ENCODE measurements at regions not wholly inside any gene's neighbourhood (a gene's known extent, or its start where the extent isn't known, plus 50 kb on each side); places are given as distances from the start of the nearest gene placed in this dataset.

- no peak for TF ChIP-seq CTCF (IDR thresholded peaks at IDR 0.05)
- H3K36me3 ChIP-seq (ENCODE audit: control insufficient read depth, insufficient read depth, low read length): no peaks in the 10 kb centered on the region
- no peaks in the 10 kb centered on the region for H3K27me3 ChIP-seq (ENCODE audit: control insufficient read depth, insufficient read depth, low read length)
- H3K4me3 ChIP-seq (ENCODE audit: low read depth, low read length): no peak overlapping the region
- no peak overlapping the region for H3K27ac ChIP-seq
- H3K4me2 ChIP-seq (ENCODE audit: low read length): no peak overlapping the region
- no peaks in the 10 kb centered on the region for H3K9me3 ChIP-seq (ENCODE audit: control insufficient read depth, low read length)
- no peak overlapping the region for H2AFZ ChIP-seq
- no peaks in the 10 kb centered on the region for H3K4me1 ChIP-seq
- H3K79me2 ChIP-seq: no peaks in the 10 kb centered on the region
- H3K9ac ChIP-seq: no peak overlapping the region
These were observed 134.9 kb upstream of the HSD17B12 start for GRCh38 chr11:43545610-43546009.

- H3K4me1 ChIP-seq: no peaks in the 10 kb centered on the region
- no peaks in the 10 kb centered on the region for H3K9me3 ChIP-seq (ENCODE audit: control insufficient read depth, low read length)
- H3K9ac ChIP-seq: no peak overlapping the region
- H3K4me3 ChIP-seq (ENCODE audit: low read depth, low read length): no peak overlapping the region
- H3K27me3 ChIP-seq (ENCODE audit: control insufficient read depth, insufficient read depth, low read length): no peaks in the 10 kb centered on the region
- no peak for TF ChIP-seq CTCF (IDR thresholded peaks at IDR 0.05)
- no peaks in the 10 kb centered on the region for H3K79me2 ChIP-seq
- H3K27ac ChIP-seq: no peak overlapping the region
- no peak overlapping the region for H3K4me2 ChIP-seq (ENCODE audit: low read length)
- H3K36me3 ChIP-seq (ENCODE audit: control insufficient read depth, insufficient read depth, low read length): no peaks in the 10 kb centered on the region
- peak overlapping the region; percentile 58 for H2AFZ ChIP-seq
These were observed 133.7 kb upstream of the HSD17B12 start for GRCh38 chr11:43546561-43547429.

GRCh38 chr11:43547430-43547831 lies 133.1 kb upstream of the HSD17B12 start:
- H3K27me3 ChIP-seq (ENCODE audit: control insufficient read depth, insufficient read depth, low read length): no peaks in the 10 kb centered on the region
- H3K4me1 ChIP-seq: no peaks in the 10 kb centered on the region
- no peak overlapping the region for H3K4me3 ChIP-seq (ENCODE audit: low read depth, low read length)
- no peak overlapping the region for H3K9ac ChIP-seq
- H3K4me2 ChIP-seq (ENCODE audit: low read length): no peak overlapping the region
- no peak overlapping the region for H3K27ac ChIP-seq
- TF ChIP-seq CTCF (IDR thresholded peaks at IDR 0.05): no peak
- H3K79me2 ChIP-seq: no peaks in the 10 kb centered on the region
- no peaks in the 10 kb centered on the region for H3K36me3 ChIP-seq (ENCODE audit: control insufficient read depth, insufficient read depth, low read length)
- peak overlapping the region; percentile 58 for H2AFZ ChIP-seq
- H3K9me3 ChIP-seq (ENCODE audit: control insufficient read depth, low read length): no peaks in the 10 kb centered on the region

DNA sequence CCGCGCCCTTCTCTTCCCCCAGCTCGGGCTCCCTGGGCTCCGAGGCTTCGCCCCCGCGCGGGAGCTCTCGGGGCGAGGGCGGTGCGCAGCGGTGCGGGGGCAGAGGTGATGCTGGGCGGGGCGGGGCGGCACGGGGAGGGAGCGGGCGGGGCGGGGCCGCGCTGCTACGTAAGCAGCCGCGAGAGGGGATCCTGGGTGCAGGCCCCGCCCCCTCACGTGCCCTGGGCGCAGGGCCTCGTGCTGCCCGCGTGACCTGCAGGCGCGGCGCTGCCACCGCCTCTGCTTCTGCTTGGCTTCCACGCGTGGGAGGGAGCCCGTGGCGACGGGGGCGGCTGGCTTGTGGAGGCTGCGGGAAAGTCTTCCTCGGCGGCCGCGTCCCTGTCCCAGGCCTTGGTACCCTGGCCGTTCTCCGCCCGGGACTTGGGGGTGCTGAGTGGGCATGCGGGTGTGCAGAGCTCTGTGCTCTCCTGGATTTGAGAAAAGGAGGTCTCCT lies 132.6 kb upstream of the HSD17B12 start:
- H3K27me3 ChIP-seq (ENCODE audit: control insufficient read depth, insufficient read depth, low read length): no peaks in the 10 kb centered on the region
- no peaks in the 10 kb centered on the region for H3K36me3 ChIP-seq (ENCODE audit: control insufficient read depth, insufficient read depth, low read length)
- no peak for TF ChIP-seq CTCF (IDR thresholded peaks at IDR 0.05)
- no peaks in the 10 kb centered on the region for H3K9me3 ChIP-seq (ENCODE audit: control insufficient read depth, low read length)
- H3K4me2 ChIP-seq (ENCODE audit: low read length): no peak overlapping the region
- H3K79me2 ChIP-seq: no peaks in the 10 kb centered on the region
- H2AFZ ChIP-seq: no peak overlapping the region
- no peak overlapping the region for H3K4me3 ChIP-seq (ENCODE audit: low read depth, low read length)
- H3K9ac ChIP-seq: no peak overlapping the region
- H3K4me1 ChIP-seq: no peaks in the 10 kb centered on the region
- no peak overlapping the region for H3K27ac ChIP-seq

- Histone ChIP-seq H3K27ac (no peak overlapping the region), H3K4me2 (ENCODE audit: low read length) (no peak overlapping the region), H3K27me3 (ENCODE audit: control insufficient read depth, insufficient read depth, low read length) (no peaks in the 10 kb centered on the region), H3K4me1 (no peaks in the 10 kb centered on the region), H3K36me3 (ENCODE audit: control insufficient read depth, insufficient read depth, low read length) (no peaks in the 10 kb centered on the region), H3K79me2 (no peaks in the 10 kb centered on the region), H2AFZ (no peak overlapping the region), H3K9ac (no peak overlapping the region), H3K4me3 (ENCODE audit: low read depth, low read length) (no peak overlapping the region), H3K9me3 (ENCODE audit: control insufficient read depth, low read length) (no peaks in the 10 kb centered on the region)
- TF ChIP-seq CTCF (IDR thresholded peaks at IDR 0.05): no peak
These were observed 131.6 kb upstream of the HSD17B12 start for GRCh38 chr11:43548916-43549315.

Measured in parathyroid adenoma (tissue), 2 donors.